Muscle layer of duodenum (tissue), 2 donors: ENCODE measurements at regions not wholly inside any gene's neighbourhood (a gene's known extent, or its start where the extent isn't known, plus 50 kb on each side); places are given as distances from the start of the nearest gene placed in this dataset.

Experiments
- H3K27ac ChIP-seq: one replicate; pipeline ENCODE4 v1.7.0; 2013; ENCODE audit warnings: mild to moderate bottlenecking, low read length
- H3K27me3 ChIP-seq: one replicate; pipeline ENCODE4 v1.7.0; 2013; ENCODE audit warnings: low read depth, mild to moderate bottlenecking, control low read depth, low read length
- H3K36me3 ChIP-seq, 2 donors: one replicate each; pipeline ENCODE4 v1.7.0; 2013; ENCODE audit warnings: low read length in 2 of 2, control low read depth in 1 of 2, mild to moderate bottlenecking in 1 of 2; ENCODE audit not compliant: insufficient read depth in 2 of 2, control insufficient read depth in 1 of 2
- H3K4me1 ChIP-seq, 2 donors: one replicate each; pipeline ENCODE4 v1.7.0; 2013; ENCODE audit warnings: low read length in 2 of 2, mild to moderate bottlenecking in 2 of 2, control low read depth in 1 of 2, moderate library complexity in 1 of 2; ENCODE audit not compliant: insufficient read depth in 2 of 2, control insufficient read depth in 1 of 2
- H3K4me3 ChIP-seq, 2 donors: one replicate each; pipeline ENCODE4 v1.7.0; 2013; ENCODE audit warnings: low read length in 2 of 2, low read depth in 1 of 2, mild to moderate bottlenecking in 1 of 2
- H3K9me3 ChIP-seq, 2 donors: one replicate each; pipeline ENCODE4 v1.7.0; 2013; ENCODE audit warnings: low read length in 2 of 2, control low read depth in 1 of 2, mild to moderate bottlenecking in 1 of 2; ENCODE audit not compliant: control insufficient read depth in 1 of 2
- donor health status: healthy.

GRCh38 chr11:55172734-55173415, 89.1 kb upstream of the TRIM48 start:
- Histone ChIP-seq H3K27ac (no peak overlapping the region), H3K9me3 (peaks cover 0 to 36% of the 10 kb centered on the region in 2 donors), H3K27me3 (no peaks in the 10 kb centered on the region), H3K4me3 (peak overlapping the region in 1 of 2 donors; percentile 38), H3K4me1 (no peaks in the 10 kb centered on the region), H3K36me3 (no peaks in the 10 kb centered on the region)
